ENCODE measurements at regions not wholly inside any gene's neighbourhood (a gene's known extent, or its start where the extent isn't known, plus 50 kb on each side); places are given as distances from the start of the nearest gene placed in this dataset.
"Not testable (repeated sequence)": the region's sequence is repeated elsewhere in the genome, so short reads cannot be mapped to it uniquely, and the experiment has no call there.

GRCh38 chr6:43898358-43899131 is 128.5 kb downstream of the VEGFA start:
- no peak for DNase-seq

DNA sequence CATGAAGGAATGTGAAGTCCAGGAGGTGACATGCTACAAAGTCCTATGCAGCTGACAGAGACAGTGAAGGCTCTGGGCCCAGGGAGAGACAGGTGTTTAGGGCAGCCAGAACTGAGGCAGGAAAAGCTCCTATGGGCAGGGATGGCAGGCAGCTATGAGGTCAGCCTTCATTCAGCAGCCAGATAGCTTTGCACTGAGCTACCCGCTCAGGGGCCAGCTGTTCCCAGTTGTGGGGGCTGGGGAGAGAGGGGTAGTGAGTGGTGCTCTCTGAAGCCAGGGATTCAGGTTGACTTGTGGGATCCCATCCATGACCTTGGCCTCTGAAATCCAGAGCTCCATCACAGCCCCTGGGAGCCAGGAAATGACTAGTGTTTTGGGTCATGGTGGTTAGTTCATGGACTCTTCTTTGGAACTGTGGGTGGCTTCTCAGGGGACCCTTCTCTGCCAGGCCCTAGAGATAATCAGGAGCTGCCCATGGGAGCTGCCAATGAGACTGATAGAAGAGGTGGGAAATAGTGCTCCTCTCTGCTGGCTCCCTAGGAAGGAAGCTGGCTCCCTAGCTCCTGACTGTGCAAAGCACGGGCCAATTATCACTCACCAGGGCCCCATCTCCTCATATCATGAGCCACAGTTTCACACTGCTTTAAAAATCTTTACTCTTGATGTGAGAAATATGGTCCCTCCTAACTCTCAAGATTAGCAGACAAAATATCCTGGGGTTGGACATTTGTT is 127.7 kb downstream of the VEGFA start:
- DNase-seq: no peak

- DNase-seq: no peak
Observed at GRCh38 chr6:43896329-43897255, 126.6 kb downstream of the VEGFA start.

GRCh38 chr6:43895656-43896328 is 125.8 kb downstream of the VEGFA start:
- no peak for DNase-seq

DNA sequence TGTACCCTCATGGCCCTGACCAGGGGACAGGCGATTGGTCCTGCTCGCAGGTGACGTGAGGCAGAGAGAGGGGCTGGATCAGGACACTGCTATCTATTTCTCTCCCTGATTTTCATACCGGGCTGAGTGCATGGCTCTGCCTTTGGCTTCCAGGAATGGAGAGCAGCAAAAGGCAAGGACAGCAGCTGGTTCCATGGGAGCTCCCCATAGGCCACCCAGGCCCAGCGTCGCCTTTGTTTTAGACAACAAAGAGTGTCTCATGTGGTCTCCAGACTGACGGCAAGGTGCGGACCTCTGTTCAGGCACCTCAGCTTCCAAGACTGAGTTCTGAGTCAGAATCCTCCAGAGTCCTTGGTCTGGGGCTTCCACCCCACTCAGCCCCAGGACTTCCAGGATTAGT is 123.1 kb downstream of the VEGFA start:
- DNase-seq: no peak

- no peak for DNase-seq
Observed at GRCh38 chr6:43891072-43891870, 121.3 kb downstream of the VEGFA start.

DNA sequence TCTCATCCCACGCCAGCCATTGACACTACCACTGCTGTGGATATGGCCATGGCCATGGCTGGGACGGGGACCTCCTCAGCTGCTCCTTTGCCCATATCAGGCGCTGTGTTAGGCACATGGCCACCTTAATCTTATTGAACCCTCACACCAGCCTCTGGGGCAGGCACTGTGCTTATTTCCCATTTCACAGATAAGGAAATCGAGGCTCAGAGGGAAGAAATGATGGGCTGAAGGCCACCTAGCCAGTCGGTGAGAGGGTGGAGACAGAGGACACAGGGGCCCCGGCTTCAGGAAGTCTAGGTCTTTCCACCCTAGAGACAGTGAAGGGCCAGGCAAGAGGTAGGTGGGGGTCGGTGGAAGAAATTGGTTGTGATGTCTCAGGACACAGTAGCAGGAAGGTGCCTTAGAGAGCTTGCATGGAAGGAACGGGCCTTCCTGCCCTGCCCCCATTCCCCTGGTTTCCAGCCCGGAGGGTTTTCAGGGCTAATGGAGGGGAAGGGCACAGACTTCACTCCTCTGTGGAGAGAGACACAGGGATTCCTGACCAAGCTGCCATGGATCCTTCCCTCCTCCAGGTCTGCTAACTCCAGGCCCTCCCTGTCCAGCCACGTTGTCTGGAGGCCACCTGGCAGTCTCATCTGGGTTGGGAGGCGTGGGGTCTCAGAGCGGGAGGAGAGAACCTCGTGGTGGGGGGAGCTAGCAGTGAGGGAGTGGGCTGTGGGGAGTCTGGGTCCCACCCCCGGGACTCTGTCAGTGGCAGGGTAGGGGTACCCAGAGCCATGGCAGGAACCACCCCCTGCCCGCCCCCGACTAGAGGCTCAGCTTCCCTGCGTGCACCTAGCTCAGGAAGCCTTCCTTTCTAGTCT is 120.4 kb downstream of the VEGFA start:
- no peak for DNase-seq

GRCh38 chr6:43887906-43888683 is 118.1 kb downstream of the VEGFA start:
- no peak for DNase-seq

GRCh38 chr6:43887340-43887858 is 117.4 kb downstream of the VEGFA start:
- DNase-seq: no peak

DNA sequence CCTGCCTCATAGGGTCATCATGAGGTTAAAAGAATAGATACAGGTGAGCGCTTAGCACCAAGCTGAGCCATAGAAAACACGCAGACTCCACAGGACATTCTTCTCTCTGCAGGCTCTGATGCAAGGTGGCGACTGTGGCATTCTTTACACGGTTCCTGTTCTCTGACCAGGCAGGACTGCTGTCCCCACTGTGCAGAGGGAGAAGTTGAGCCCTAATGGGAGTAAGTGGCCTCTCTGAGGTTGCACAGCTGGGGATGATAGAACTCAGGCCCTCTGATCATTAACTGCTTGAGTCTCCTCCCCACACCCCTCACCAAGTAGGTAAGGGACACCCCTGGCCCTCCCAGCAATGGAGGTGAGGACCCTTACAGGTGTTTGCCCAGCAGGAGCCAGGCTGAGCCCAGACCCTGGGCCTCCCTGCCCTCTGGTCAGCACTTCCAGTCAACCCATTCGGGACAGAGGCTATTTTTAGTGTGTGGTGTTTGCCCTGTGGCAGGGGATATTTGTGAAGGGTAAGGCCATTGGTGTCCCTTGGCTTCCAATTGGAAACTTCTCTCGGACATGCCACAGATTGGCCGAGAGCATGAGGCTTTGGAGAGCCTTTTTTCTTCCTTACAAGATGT is 116.8 kb downstream of the VEGFA start:
- no peak for DNase-seq

DNA sequence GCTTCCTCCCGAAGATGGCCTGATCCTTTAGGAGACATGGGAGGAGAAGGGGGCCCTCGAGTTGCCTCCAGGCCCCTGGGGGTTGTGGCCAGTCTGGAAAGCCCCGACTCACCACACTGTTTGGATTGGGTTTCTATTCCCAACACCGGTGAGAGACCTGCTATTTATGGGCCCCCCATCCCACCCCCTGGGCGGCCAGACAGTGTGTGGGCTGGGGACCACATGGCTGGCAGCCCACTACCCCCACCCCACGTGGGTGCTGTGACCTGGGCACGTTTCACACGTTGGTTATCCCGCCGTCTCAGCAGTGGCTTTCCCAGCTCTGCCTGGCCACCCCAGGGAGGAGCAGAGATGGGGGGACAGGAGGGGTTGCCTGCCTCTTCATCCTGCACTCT is 116.1 kb downstream of the VEGFA start:
- no peak for DNase-seq

DNA sequence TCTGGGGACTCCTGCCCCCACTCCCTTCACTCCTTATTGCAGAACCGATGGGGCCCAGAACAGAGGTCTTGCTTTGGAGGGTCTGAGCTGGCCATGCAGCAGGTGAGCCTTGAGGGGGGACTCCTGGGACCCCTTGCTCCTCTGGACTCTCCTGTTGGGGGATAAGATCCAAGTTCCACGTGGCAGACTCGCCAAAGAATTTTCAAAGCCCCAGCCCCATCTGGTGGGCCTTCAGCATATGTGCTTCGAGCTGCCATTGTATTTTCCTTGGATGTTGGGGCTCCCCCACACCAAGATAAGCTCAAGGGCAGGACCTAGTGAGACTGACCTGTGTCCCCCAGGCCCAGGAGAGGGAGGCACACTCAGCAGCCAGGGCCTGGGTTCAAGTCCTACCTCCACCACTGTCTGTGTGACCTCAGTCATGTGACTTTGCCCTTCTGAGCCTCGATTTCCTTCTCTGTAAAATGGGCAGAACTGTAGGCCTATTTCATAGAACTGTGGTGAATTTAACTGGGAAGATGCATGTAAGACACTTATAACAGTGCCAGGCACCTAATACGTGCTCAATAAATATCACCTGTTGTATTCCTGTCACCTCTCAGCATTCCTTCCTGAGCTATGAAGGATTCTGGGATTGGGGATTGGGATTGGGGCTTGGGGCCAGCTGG is 115.5 kb downstream of the VEGFA start:
- DNase-seq: no peak

GRCh38 chr6:43884652-43885022 is 114.6 kb downstream of the VEGFA start:
- no peak for DNase-seq

DNA sequence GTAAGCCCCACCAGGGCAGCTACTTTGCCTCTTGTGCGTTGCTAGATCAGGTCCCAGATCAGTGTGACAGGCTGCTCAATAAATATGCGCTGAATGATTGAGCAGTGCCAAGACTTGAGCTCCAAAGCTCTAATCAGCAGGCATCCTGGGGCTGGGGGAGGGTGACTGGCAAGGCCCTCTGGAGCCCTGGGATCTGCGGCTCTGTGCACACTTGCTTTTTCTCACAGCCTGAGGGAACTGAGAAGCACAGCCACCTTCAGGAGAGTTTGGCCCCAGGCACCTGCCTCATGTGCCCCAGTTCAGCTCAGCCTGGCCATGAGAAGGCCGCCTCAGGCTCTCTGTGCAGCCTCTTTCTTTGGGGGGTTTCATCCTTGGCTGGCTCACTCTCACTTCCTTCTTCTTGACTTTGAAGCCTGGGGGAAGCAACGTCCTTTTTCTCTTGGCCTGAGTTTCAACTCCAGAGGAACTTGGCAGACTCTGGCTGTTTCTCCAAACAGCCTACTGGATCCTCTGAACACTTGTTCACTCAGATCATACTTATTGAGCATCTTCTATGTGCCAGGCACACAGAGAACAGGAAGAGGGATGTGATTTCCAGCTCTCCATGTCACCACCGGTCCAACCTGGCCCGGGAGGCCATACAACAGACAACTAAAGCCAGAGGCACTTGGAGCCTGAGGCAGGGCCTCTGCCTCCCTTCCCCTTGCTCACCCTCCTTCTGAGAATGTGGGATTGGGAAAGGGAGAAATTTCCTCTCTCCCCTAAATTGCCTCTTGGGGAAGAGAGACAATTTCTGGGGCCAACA is 114.0 kb downstream of the VEGFA start:
- no peak for DNase-seq

GRCh38 chr6:43882690-43883448 is 112.9 kb downstream of the VEGFA start:
- DNase-seq: not testable (repeated sequence)

DNA sequence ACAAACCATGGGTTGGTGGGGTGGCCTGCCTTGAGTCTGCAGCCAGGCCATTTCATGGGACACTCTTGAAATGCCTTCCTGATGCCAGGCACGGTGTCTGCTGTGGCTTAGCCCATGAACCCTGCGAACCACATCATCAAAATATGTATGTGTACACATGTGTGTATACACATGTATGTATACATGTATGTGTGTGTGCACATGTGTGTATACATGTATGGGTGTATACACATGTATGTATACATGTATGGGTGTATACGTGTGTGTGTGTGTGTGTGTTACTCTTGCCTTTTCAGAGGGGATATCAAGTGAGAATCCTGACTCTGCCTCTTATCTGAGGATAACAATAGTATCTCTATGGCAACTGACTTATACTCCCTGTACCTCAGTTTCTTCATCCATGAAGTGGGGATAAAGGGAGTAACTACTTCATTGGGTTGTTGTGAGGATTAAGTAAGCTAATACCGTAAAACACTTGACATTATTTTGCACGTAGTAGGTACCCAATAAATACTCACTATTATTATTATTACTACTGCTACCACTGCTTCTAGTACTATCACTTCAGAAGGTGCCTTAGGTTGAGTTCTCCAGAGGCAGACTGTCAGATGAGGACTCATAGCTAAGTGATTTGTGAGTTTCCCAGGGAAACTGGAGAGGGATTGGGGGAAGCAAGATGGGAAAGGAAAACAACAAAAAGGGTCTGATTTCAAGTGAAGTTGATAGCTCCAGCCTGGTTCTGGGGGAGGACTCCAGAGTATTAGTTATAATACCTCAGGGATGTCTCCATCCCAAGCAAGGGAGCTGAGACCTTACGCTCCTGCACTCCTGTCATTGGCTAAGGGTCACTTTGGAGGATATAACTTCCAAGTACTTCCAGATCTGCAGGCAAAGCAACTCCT is 110.5 kb downstream of the VEGFA start:
- DNase-seq: no peak

Measured in NCI-H1105 (cell line).